ENCODE measurements at regions not wholly inside any gene's neighbourhood (a gene's known extent, or its start where the extent isn't known, plus 50 kb on each side); places are given as distances from the start of the nearest gene placed in this dataset.

DNA sequence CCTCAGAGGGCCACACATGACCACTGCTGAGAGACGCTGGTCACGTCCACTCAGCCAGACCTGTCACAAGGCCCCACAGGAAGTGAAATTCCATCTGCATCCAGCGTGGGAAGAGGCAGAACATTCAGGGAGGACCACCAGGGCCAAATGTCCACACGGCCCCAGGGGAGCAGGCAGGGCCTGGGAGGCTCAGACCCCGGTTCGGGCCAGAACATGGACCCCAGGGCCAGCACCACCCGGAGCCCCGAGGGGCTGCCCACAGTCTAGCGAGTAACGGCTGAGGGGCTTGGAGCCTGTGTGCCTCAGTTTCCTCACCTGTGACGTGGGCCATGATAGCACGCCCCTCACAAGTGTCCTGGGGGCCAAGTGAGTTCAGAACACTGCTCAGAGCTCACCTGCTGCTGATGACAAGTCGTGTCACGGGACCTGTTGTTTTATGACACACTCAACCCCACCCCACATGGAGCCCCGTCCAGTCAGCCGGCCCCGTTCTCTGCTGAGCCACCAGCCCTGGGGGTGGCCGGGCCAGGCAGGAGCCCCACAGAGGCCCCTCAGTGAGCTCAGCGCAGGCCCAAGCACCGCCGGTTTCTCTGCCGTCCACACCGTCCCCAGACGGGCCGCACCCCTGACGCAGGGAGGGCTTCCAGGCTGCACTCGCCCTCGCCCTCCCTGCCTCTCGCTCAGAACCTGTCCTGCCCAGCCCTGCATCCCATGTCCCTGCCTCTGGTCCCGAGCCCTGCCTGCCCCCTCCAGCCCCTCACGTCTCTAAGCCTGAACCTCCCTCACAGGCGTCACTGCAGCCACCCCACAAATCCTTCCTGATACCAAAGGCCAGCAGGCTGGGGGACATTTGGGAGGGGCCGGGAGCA, 79.5 kb upstream of the GALNT9 start:
- DNase-seq (ENCODE audit: low read depth in 2 of 2): no peak

DNA sequence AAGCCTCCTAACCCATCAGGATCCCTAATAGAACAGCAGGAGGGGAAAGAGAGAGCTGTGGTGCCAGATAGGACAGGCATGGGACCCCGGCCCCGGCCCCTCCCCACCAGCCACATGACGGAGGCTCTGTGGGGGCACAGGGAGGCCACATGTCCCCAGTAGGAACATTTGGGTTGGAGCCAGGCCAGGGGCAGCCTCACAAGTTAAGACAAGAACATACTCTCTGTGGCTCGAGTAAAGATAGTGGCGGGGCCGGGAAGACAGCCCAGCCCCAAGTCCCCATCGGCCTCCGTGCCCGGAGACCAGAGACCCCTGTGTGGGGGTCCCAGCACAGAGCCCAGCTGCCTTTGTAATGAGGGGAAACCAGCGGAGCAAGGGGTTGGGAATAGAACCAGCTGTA, 78.6 kb upstream of the GALNT9 start:
- DNase-seq (ENCODE audit: low read depth in 2 of 2): no peak

DNA sequence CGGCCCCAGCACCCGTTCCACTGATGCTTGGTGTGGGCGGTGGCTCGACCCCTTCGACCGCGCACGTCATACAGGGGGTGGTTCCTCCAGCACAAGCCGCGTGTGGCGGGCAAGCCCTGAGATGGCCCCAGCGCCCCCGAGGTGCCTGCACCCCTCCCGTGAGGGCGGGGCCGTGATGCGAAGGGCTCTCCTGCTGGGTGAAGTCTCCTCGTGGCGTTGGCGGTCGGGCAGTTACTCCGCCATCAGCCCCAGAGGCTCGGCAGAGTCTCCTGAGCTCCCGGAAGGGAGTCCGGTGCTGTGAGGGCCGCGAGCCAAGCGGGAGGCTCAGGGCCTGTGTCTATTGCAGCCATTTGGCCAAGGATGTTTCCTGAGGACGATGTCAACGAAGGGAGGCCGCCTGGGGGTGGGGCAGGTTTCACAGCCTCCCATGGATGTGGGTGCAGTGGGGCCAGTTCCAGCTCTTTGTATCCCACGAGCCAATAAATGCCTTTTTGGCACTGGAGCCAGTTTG, 78.1 kb upstream of the GALNT9 start:
- DNase-seq (ENCODE audit: low read depth in 2 of 2): no peak

DNA sequence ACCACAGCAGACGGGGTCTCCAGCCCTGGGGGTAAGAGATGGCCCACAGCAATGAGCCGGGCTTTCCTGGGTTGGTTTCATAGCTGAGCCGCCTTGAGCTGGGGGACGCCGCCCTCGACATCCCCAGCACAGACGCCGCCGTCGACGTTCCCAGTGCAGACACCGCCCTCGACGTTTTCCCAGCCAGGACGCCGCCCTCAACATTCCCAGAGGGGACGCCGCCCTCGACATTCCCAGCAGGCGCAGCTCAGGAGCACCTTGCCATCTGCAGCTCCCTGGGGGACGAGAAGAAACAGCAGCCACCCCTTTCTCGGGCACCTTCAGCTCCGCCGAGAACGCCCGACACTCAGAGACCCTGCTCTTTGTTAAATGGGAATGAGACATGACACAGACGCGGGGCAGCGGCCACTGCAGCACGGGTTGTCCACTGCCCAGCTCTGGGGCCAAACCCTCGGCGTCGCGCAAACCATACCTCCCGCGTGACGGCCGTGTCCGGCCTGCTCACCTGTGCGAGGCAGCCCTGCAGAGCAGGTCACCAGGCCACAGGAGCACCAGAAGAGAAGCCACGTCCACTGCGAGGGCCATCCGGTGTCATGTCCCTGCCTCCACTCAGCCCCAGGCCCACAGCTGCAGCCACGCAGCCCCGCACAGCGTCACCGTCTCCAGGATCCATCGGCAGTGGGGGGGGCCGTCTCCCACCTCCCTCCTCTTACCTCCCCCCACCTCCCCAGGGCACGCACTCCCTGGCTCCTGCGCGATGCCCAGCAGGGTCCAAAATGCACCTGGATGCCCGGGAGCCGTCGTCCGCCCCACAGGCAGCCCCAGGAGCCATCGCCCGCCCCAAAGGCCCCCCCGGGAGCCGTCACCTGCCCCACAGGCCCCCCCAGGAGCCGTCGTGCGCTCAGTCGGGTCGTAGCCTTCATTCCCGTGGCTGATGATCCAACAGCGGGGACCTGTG, 77.4 kb upstream of the GALNT9 start:
- DNase-seq (ENCODE audit: low read depth in 2 of 2): no peak

DNA sequence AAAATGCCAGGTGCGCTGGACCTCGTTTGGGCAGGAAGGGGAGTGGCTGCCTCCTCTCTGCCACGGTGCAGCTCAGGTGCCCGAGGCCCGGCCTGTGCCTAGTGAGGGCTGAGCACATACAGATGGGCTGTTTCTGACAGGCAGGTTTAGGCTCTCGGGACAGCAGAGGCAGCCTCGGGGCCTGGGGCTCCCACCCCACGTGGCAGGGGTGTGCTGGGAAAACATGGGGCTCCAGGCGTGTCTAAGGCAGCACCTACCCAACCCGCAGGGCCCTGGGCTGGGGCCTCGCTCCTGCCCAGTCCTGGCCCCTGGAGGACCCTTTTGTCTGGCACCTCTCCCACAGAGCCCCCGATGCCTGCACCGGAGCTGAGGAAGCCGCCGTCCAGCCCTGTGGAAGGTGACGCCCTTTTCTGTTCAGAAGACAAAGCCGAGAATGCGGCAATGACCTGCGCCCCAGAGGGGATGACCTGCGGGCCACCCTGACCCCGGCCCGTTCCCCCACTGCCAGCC, 76.4 kb upstream of the GALNT9 start:
- no peak for DNase-seq (ENCODE audit: low read depth in 2 of 2)

DNA sequence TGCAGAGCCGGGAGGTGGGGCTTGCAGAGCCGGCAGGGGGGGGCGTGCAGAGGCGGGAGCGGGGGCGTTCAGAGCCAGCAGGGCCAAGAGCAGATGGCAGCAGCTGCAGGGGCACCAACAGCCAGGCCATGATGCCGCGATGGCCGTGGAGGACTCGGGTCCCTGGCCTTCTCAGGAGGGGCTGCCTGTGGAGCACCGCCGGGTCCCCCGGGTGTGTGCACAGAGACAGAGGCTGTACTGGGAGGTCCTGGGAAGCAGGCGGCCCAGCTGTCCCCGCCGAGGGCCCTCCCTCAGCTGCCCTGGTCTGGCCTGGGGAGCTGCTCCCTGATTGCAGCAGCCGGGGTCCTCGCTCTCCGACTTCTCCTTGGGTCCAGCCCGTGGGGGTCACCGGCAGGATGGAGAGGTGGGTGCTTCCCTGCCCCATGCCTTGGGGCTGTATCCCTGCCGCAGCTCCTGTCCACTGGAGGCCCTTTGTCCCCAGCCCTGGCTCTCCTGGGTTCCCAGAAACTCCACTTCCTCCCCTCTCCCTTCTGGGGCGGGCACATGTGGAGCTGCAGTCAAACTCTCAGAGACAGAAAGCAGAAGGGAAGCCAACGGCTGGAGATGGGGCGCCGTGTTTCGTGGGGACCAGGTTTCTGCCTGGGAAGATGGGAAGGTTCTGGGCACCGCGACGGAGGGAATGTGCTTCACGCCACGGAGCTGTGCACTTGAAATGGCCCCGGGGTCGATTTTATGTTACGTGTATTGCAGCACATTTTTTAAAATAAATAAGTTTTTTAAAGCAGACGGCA, 75.8 kb upstream of the GALNT9 start:
- DNase-seq (ENCODE audit: low read depth in 2 of 2): no peak

DNA sequence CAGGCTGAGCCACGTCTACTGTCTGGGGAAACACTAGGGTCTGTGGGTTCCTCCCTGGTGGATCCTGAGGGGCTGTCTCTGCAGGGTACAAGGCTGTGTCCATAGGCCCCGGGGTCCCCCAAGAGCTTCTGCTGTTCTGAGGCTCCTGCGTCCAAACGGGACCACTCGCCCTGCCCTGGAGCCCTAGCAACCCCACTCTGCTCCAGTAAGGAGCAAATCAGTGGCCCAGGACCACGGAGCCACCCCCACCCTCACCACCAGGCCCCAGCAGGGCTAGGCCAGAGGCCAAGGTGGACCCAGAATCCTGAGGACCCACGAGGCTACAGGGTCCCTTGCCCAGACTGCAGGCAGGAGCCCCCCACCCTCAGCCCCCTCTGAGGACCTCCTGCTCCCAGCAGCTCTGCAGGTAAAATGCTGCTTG, 75.1 kb upstream of the GALNT9 start:
- DNase-seq (ENCODE audit: low read depth in 2 of 2): no peak

DNA sequence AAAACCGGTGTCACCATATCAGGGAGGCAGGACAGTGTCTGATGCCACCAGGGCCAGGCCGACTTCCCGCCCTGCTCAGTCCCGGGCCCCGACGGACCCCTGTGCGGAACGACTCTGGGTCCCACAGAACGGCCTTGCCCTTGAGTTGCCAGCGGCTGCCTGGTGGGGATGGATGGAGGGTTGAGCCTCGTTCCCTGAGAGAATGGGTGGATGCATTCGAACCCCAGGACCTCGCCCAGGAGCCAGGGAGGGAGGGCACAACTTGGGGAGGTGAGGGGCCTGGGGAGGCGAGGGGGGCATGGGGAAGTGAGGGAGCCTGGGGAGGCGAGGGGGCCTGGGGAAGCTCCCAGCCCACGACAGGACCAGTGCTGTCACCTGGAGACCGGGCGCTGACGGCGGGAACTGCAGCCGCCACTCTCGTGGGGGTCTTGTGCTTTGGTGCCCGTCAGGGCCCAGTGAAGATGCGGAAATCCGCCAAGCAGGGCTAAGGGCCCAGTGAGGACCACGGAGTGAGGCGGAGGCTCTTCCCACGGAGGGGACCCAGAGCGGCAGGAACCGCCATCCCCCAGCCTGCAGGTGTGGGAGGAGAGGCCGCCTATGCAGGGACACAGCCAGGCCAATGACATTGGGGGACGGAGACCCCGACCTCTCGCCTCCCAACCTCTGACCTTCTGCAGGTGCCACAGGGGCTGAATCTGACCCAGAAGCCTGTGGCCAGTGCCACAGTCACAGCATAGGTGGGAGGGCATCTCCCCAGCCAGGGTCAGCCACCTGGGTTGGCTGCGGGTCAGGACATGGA, 74.4 kb upstream of the GALNT9 start:
- no peak for DNase-seq (ENCODE audit: low read depth in 2 of 2)

DNA sequence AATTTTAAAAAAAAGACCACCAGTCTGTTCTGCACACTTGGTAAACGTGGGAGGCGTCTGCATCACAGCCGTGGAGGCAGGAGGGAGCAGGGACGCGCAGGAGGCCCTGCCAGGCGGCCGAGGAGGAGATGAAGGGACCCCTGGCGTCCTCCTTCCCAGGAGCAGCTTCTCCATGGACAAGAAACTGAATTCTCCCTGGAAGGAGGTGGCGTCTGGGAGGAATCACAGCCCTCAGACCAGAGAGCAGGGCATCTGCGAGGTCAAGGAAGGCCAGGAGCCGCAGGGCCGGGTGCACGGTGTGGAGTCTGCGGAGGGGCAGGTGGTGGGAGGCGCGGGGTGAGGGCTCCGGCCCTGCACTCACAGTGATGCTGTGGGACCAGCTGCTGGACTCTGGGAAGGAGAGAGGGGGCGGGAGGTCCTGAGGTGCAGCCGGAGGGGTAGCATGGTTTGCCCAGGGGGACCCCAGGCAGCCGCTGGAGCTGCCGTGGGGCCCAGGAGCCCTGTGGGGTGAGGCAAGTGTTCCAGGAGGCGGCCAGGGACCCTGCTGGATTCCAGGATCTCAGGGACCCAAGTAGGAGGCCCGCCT, 73.5 kb upstream of the GALNT9 start:
- no peak for DNase-seq (ENCODE audit: low read depth in 2 of 2)

DNA sequence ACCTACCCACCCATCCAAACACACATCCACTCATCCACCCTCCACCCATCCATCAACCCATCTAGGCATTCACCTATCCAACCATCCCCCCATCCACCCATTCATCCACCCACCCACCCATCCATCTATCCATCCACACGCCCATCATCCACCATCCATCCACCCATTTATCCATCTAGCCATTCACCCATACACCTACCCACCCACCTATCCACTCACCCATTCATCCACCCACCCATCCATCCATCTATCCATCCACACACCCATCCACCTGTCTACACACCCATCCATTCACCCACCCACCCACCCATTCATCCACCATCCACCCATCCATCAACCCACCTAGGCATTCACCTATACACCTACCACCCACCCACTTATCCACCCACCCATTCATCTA, 72.6 kb upstream of the GALNT9 start:
- no peak for DNase-seq (ENCODE audit: low read depth in 2 of 2)

DNA sequence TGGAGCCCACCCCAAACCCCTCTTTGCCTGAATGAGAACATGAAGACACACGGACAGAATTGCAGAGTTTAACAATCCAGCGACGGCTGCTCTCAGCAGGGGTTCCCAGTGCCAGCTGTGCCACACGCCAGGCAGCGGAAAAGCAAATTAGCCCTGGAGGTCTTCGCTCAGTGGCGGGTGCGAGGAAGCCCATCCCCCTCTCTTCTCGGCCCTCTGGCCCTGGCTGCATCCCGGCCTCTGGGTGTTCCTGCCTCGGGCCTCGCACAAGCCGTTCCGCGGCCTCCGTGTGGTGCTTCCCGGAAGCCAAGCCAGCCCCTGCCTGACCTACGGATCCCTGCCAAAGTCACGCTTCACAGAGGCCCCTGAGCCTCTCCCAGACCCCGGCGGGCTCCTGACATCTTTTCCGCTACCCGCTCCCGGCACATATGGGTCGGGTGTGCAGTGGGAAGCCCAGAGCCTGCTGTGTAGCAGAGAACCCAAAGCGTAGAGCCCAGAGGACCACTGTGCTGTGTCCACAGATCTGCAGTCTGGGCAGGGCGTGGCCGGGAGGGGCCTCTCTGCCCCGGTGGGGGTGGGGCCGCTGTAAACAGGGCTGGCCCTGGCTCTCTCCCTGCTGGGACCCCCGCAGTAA, 70.7 kb upstream of the GALNT9 start:
- no peak for DNase-seq (ENCODE audit: low read depth in 2 of 2)

DNA sequence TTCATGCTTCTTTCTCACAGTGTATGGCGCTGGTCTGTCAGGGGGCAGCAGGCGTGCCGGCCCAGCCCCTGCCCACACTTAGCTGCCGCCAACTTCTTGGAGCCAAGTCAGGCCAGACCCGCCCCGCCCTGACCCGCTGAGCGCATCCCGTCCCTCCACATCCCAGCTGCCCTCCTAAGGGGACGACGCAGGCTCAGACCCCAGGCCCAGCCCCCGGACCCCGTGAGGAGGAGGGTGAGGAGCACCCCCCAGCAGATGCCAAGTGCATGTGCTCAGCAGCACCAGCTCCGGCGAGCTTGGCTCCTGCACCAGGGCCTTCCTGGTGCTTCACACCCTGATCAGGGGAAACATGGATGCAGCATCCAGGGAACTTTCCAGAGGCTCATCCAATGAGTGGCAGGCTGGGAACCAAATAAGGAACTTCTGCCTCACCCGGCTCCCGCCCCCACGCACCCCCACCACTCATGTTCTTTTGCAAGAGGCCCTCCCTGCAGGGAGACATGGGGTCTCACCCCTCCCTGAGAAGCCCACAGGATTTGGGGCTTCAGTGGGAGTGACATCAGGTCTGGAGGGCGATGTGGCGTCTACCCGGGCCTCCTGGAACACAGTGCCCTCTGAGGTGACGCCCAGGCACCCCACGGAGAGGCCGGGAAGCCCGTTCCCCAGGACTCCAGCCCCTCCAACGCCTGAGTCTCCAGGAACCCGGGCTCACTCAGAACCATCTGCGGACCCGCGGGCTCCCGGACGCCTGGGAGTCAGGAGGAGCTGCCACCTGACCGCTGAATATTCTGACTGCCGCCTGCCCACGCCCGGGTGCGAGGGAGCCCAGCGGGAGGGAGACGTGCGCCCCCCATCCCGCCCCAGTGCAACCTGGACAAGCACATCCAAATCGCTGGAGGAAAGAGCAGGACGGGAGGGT, 70.0 kb upstream of the GALNT9 start:
- DNase-seq (ENCODE audit: low read depth in 2 of 2): no peak

DNA sequence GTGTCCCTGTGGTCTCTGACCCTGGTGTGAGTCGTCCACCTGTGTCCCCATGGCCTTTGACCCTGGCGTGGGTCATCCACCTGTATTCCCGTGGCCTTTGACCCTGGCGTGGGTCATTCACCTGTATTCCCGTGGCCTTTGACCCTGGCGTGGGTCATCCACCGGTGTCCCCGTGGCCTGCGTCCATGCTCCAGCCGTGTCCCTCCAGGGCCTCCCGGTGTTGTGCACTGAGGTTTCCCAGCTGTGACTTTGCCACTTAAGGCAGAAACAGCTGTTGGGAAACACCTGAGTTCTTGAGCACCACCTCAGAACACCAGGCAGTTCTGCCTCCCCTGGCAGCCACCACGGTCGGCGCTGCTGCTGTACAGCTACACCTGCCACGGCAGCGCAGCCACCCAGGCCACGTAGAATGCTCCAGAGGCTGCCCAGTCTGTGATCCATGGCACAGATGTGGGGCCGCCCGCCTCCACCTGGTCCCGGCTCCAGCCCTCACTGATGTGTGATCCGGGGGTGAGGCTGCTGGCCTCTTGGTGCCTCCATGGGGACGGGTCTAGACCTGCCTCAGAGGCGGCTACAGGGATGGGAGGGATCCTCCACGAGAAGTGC, 69.1 kb upstream of the GALNT9 start:
- no peak for DNase-seq (ENCODE audit: low read depth in 2 of 2)

DNA sequence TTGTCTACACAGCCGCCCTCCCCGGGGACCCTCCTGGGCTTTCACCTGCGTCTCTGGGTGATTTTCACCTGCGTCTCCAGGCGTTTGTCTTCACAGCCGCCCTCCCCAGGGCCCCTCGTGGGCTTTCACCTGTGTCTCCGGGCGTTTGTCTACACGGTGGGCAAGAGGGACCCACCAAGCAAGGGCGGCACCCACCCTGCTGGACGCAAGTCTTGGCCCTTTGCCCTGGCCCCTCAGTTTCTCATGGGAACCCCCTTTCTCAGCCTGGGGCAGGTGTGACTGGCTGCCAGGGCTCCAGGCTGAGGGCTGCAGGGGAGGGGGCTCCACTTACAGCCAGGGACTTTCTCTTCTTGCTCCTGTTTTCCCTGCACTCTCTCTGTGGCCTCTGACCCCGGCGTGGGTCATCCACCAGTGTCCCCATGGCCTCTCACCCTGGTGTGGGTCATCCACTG, 68.6 kb upstream of the GALNT9 start:
- DNase-seq (ENCODE audit: low read depth in 2 of 2): no peak

DNA sequence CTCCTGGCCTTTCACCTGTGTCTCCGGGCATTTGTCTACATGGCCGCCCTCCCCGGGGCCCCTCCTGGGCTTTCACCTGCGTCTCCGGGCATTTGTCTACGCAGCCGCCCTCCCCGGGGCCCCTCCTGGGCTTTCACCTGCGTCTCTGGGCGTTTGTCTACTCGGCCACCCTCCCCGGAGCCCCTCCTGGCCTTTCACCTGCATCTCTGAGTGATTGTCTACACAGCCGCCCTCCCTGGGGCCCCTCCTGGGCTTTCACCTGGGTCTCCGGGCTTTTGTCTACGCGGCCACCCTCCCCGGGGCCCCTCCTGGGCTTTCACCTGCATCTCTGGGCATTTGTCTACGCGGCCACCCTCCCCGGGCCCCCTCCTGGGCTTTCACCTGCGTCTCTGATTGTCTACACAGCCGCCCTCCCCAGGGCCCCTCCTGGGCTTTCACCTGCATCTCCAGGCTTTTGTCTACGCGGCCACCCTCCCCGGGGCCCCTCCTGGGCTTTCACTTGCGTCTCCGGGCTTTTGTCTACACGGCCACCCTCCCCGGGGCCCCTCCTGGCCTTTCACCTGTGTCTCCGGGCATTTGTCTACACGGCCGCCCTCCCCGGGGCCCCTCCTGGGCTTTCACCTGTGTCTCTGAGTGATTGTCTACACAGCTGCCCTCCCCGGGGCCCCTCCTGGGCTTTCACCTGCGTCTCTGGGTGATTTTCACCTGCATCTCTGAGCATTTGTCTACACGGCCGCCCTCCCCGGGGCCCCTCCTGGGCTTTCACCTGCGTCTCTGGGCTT, 68.0 kb upstream of the GALNT9 start:
- DNase-seq (ENCODE audit: low read depth in 2 of 2): no peak

DNA sequence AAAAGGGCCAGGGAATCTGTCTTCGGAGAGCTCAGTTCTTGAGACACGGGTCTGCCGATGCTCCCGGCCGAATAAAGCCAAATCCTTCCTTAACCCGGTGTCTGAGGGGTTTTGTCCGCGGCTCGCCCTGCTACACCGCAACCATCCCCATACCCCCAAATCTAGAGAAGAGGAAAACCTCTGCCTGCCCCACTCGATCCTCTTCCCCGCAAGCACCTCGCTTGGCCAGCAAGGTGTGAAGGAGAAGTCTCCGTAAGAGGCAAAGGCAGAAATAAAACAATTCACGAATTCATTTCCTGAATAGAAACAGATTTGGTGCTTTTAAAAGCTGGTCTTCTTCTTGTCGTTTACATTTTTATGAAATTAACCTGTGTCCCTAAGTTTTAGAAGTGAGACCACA, 67.3 kb upstream of the GALNT9 start:
- no peak for DNase-seq (ENCODE audit: low read depth in 2 of 2)

DNA sequence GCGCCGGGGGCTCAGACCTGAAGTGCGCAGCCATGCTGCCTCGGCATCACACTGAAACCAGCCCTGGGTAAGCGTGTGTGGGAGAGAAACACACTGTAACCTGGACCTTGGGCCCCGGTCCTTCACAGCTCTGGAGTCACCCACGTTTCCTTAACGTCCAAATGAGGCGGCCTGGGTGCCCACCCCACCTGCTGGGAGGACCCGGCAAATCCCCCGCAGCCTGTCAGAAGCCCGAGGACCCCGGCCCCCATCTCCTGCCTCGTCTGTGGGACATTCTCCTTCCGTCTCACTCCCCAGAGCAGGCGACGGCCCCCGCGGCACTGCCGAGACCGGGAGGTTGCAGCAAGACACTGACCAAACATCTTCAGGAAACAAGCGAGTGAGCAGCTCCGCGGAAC, 66.5 kb upstream of the GALNT9 start:
- DNase-seq (ENCODE audit: low read depth in 2 of 2): no peak

All from stimulated activated CD8-positive, alpha-beta memory T cell treated with anti-CD3 and anti-CD28 coated beads, Interleukin-7, amount 100 ng/mL, for 4 hours (primary cell).